ENCODE measurements at regions not wholly inside any gene's neighbourhood (a gene's known extent, or its start where the extent isn't known, plus 50 kb on each side); places are given as distances from the start of the nearest gene placed in this dataset.

- H3K9me3 ChIP-seq = no peaks in the 10 kb centered on the region
- H3K27ac ChIP-seq = no peak overlapping the region
- no peak overlapping the region for H3K4me3 ChIP-seq
- no peak for DNase-seq
- no peaks in the 10 kb centered on the region for H3K27me3 ChIP-seq
- no peaks in the 10 kb centered on the region for H3K36me3 ChIP-seq
- TF ChIP-seq POLR2AphosphoS5 (IDR thresholded peaks at IDR 0.05) = no peak
- no peak for TF ChIP-seq CTCF (IDR thresholded peaks at IDR 0.05)
- TF ChIP-seq POLR2A (IDR thresholded peaks at IDR 0.05) = no peak
- TF ChIP-seq EP300 (IDR thresholded peaks at IDR 0.05) = no peak
- intact Hi-C loops (cut with DNase I) = no loop called here
- 70 to 80% methylated on average over 2 of the region's 2 CpGs for WGBS, 2 donors
- peaks cover 0 to 11% (median 7%) of the 10 kb centered on the region in 4 donors for H3K4me1 ChIP-seq
These were observed 350.5 kb upstream of the DAB2 start for GRCh38 chr5:39775086-39775796.

GRCh38 chr5:39774605-39775004 lies 349.8 kb upstream of the DAB2 start:
- Histone ChIP-seq H3K27ac (no peak overlapping the region), H3K4me1 (peaks cover 0 to 11% (median 7%) of the 10 kb centered on the region in 4 donors), H3K27me3 (no peaks in the 10 kb centered on the region), H3K4me3 (no peak overlapping the region), H3K9me3 (no peaks in the 10 kb centered on the region), H3K36me3 (no peaks in the 10 kb centered on the region)
- intact Hi-C loops (cut with DNase I) = no loop called here
- no peak for DNase-seq
- no peak for TF ChIP-seq EP300 (IDR thresholded peaks at IDR 0.05)
- TF ChIP-seq POLR2AphosphoS5 (IDR thresholded peaks at IDR 0.05) = no peak
- no peak for TF ChIP-seq CTCF (IDR thresholded peaks at IDR 0.05)

GRCh38 chr5:39772307-39772706 lies 347.5 kb upstream of the DAB2 start:
- Histone ChIP-seq H3K36me3 (no peaks in the 10 kb centered on the region), H3K4me3 (no peak overlapping the region), H3K9me3 (no peaks in the 10 kb centered on the region), H3K27ac (no peak overlapping the region), H3K4me1 (peaks cover 0 to 11% (median 7%) of the 10 kb centered on the region in 4 donors), H3K27me3 (no peaks in the 10 kb centered on the region)
- WGBS, 2 donors = 64 to 80% methylated on average over 2 of the region's 2 CpGs
- no peak for TF ChIP-seq POLR2AphosphoS5 (IDR thresholded peaks at IDR 0.05)
- TF ChIP-seq POLR2A (IDR thresholded peaks at IDR 0.05) = no peak
- TF ChIP-seq EP300 (IDR thresholded peaks at IDR 0.05) = no peak
- TF ChIP-seq CTCF (IDR thresholded peaks at IDR 0.05) = no peak
- no peak for DNase-seq
- intact Hi-C loops (cut with DNase I) = no loop called here

DNA sequence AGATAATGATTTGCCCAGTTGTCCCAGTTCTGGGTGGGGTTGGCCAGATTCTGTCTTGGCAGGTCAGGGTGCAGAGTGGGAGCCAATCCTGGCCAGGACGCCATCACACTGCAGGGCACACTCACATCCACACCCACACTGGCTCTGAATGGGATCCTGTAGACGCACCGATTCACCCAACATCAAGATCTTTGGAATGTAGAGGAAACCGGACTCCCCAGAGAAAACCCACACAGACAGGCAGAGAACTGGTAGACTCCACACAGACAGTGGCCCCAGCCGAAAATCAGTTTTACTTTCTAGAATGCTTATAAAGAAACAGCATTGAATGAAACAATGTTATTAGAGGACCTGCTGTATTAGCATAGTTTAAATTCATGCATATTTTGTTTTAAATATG lies 343.1 kb upstream of the DAB2 start:
- Histone ChIP-seq H3K9me3 (no peaks in the 10 kb centered on the region), H3K36me3 (no peaks in the 10 kb centered on the region), H3K4me3 (no peak overlapping the region), H3K4me1 (peaks cover 0 to 6% (median 0%) of the 10 kb centered on the region in 4 donors), H3K27me3 (no peaks in the 10 kb centered on the region), H3K27ac (no peak overlapping the region)
- intact Hi-C loops (cut with DNase I) = no loop called here
- no peak for DNase-seq
- 94 to 95% methylated on average over 5 of the region's 5 CpGs for WGBS, 2 donors
- no peak for TF ChIP-seq CTCF (IDR thresholded peaks at IDR 0.05)
- TF ChIP-seq EP300 (IDR thresholded peaks at IDR 0.05) = no peak
- no peak for TF ChIP-seq POLR2AphosphoS5 (IDR thresholded peaks at IDR 0.05)
- no peak for TF ChIP-seq POLR2A (IDR thresholded peaks at IDR 0.05)

DNA sequence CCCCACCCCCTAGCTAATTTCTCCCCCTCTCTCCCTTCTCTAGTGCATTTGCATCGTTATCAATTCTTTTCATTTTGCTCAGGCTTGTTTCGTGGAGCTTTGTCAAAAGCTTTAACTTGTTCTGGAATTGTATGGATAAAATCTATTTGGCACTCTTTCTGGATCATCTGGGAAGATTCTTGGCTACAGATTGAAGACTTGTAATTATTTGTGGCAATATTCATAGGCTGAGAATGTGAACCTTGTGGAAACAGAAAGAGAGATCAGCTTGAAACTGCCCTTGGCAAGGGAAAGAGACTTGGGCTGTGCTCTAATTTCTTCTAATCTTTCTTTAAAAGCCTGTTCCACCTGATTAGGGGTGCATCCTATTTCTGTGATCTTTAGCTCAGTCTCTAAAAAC lies 340.6 kb upstream of the DAB2 start:
- intact Hi-C loops (cut with DNase I) = no loop called here
- 71 to 75% methylated on average over 2 of the region's 2 CpGs for WGBS, 2 donors
- no peak for TF ChIP-seq POLR2A (IDR thresholded peaks at IDR 0.05)
- no peak for TF ChIP-seq EP300 (IDR thresholded peaks at IDR 0.05)
- no peak for TF ChIP-seq CTCF (IDR thresholded peaks at IDR 0.05)

More for the DNA sequence above, 340.6 kb upstream of the DAB2 start:
- no peaks in the 10 kb centered on the region for H3K27me3 ChIP-seq
- DNase-seq = no peak
- no peak overlapping the region for H3K27ac ChIP-seq
- no peak overlapping the region for H3K4me3 ChIP-seq
- peaks cover 0 to 6% (median 0%) of the 10 kb centered on the region in 4 donors for H3K4me1 ChIP-seq
- H3K9me3 ChIP-seq = no peaks in the 10 kb centered on the region
- H3K36me3 ChIP-seq = no peaks in the 10 kb centered on the region
